ENCODE measurements at regions not wholly inside any gene's neighbourhood (a gene's known extent, or its start where the extent isn't known, plus 50 kb on each side); places are given as distances from the start of the nearest gene placed in this dataset.
A peak's percentile ranks its signal among the peaks of the same experiment; 100 is the strongest.

DNA sequence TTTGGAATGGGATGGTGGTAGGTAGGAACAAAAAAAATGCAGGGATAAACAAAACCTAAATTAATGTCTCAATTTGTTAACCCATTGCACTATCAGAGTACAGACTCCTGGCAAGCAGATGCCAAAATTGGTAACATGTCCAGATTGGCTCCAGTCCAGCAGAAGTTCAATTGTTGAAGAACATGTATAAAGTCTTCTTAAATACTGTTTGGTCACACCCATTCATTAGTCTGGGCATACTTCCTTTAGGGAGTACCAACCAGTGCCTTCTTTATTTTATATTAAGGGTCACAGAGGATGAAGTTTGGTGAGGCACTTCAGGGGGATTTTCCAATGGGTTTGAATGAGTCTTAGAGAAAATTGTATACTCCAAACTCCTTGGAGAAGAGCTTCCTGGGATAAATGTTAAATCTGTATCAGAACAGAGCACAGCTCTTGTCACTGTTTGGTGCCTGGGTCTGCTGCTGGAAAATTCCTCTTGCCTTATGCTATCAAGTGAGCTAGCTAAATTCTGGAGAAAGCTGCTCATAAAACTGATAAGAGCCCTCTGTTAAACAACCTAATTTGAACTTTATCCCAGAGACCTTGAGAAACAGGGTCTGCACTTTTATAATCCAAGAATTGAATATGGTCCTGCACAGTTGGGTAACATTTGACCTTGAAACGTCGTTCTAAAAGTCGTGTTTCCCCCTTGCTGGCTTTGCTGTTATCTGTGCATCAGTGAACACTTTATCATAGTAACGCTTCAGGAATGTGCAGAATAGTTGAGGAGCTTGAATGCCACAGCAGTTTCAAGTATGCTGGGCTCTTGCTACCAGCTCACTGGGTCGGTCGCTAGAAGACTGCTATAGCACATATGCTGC lies 334.1 kb upstream of the CITED2 start:
- H3K27ac Mint-ChIP-seq (ENCODE audit: unreplicated experiment), result peak overlapping the region; percentile 96
- Histone ChIP-seq H3K36me3 (ENCODE audit: insufficient read depth, low read length) (no peaks in the 10 kb centered on the region), H3K27ac (ENCODE audit: low read depth, low read length) (peak overlapping the region; percentile 62), H3K4me2 (ENCODE audit: low read length) (peak overlapping the region; percentile 61), H3K4me1 (ENCODE audit: insufficient read depth, low read length) (peaks cover 14% of the 10 kb centered on the region), H3K9me3 (ENCODE audit: insufficient read depth, low read depth, low read length) (no peaks in the 10 kb centered on the region), H4K20me1 (ENCODE audit: insufficient read depth, low read length) (no peaks in the 10 kb centered on the region), H3K79me2 (ENCODE audit: insufficient read depth, low read length) (no peaks in the 10 kb centered on the region), H3K27me3 (ENCODE audit: insufficient read depth, low read length) (no peaks in the 10 kb centered on the region), H3K9ac (ENCODE audit: low read length) (peak overlapping the region; percentile 45), H3K4me3 (ENCODE audit: insufficient read depth, low read depth, low read length) (no peak overlapping the region), H2AFZ (ENCODE audit: low read depth, low read length) (no peak overlapping the region)
- peak; percentile 94 for DNase-seq (ENCODE audit: low read depth)
- H3K36me3 Mint-ChIP-seq (ENCODE audit: low read depth, unreplicated experiment), result no peaks in the 10 kb centered on the region
- peak overlapping the region; percentile 21 for H3K4me3 Mint-ChIP-seq (ENCODE audit: unreplicated experiment)
- H3K27me3 Mint-ChIP-seq (ENCODE audit: low read depth, unreplicated experiment), result no peaks in the 10 kb centered on the region
- TF ChIP-seq EZH2 (IDR thresholded peaks at IDR 0.05; ENCODE audit: insufficient read depth, low read length), result no peak
- TF ChIP-seq, protein P1, sequence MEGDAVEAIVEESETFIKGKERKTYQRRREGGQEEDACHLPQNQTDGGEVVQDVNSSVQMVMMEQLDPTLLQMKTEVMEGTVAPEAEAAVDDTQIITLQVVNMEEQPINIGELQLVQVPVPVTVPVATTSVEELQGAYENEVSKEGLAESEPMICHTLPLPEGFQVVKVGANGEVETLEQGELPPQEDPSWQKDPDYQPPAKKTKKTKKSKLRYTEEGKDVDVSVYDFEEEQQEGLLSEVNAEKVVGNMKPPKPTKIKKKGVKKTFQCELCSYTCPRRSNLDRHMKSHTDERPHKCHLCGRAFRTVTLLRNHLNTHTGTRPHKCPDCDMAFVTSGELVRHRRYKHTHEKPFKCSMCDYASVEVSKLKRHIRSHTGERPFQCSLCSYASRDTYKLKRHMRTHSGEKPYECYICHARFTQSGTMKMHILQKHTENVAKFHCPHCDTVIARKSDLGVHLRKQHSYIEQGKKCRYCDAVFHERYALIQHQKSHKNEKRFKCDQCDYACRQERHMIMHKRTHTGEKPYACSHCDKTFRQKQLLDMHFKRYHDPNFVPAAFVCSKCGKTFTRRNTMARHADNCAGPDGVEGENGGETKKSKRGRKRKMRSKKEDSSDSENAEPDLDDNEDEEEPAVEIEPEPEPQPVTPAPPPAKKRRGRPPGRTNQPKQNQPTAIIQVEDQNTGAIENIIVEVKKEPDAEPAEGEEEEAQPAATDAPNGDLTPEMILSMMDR (IDR thresholded peaks at IDR 0.05; ENCODE audit: insufficient read depth, low read depth, low read length), result no peak
- H3K4me1 Mint-ChIP-seq (ENCODE audit: low read depth, unreplicated experiment), result peaks cover 35% of the 10 kb centered on the region
- peaks cover 2% of the 10 kb centered on the region for H3K9me3 Mint-ChIP-seq (ENCODE audit: unreplicated experiment)
- FAIRE-seq, result peak; percentile 98

DNA sequence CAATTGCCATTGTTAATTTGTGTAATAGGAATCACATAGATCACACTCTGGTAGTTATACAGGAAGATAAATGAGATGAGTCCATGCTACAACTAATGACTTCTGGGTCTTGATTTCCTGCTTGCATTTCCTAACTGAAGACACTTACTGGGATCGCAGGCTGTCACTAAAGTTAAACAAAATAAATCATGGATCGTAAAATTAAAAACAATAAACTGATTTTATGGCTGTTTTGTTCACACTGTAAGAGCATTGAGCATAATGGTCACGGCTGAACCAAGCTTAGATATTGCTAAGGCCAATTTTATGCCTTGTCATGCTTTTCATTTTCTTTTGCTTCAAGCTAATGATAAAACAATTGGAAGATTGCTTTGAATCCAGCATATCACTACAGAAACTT lies 332.5 kb upstream of the CITED2 start:
- Mint-ChIP-seq H3K36me3 (ENCODE audit: low read depth, unreplicated experiment) (no peaks in the 10 kb centered on the region), H3K27ac (ENCODE audit: unreplicated experiment) (no peak overlapping the region), H3K4me1 (ENCODE audit: low read depth, unreplicated experiment) (peaks cover 32% of the 10 kb centered on the region), H3K4me3 (ENCODE audit: unreplicated experiment) (no peak overlapping the region), H3K9me3 (ENCODE audit: unreplicated experiment) (peaks cover 2% of the 10 kb centered on the region), H3K27me3 (ENCODE audit: low read depth, unreplicated experiment) (no peaks in the 10 kb centered on the region)
- Histone ChIP-seq H3K4me1 (ENCODE audit: insufficient read depth, low read length) (peaks cover 14% of the 10 kb centered on the region), H3K9ac (ENCODE audit: low read length) (no peak overlapping the region), H3K27me3 (ENCODE audit: insufficient read depth, low read length) (no peaks in the 10 kb centered on the region), H3K36me3 (ENCODE audit: insufficient read depth, low read length) (no peaks in the 10 kb centered on the region), H3K9me3 (ENCODE audit: insufficient read depth, low read depth, low read length) (no peaks in the 10 kb centered on the region), H3K27ac (ENCODE audit: low read depth, low read length) (no peak overlapping the region), H3K4me3 (ENCODE audit: insufficient read depth, low read depth, low read length) (no peak overlapping the region), H3K79me2 (ENCODE audit: insufficient read depth, low read length) (no peaks in the 10 kb centered on the region), H4K20me1 (ENCODE audit: insufficient read depth, low read length) (no peaks in the 10 kb centered on the region), H2AFZ (ENCODE audit: low read depth, low read length) (no peak overlapping the region), H3K4me2 (ENCODE audit: low read length) (no peak overlapping the region)
- FAIRE-seq (no peak), DNase-seq (ENCODE audit: low read depth) (no peak)
- TF ChIP-seq, protein P1 (IDR thresholded peaks at IDR 0.05; ENCODE audit: insufficient read depth, low read depth, low read length), result no peak
- no peak for TF ChIP-seq EZH2 (IDR thresholded peaks at IDR 0.05; ENCODE audit: insufficient read depth, low read length)

DNA sequence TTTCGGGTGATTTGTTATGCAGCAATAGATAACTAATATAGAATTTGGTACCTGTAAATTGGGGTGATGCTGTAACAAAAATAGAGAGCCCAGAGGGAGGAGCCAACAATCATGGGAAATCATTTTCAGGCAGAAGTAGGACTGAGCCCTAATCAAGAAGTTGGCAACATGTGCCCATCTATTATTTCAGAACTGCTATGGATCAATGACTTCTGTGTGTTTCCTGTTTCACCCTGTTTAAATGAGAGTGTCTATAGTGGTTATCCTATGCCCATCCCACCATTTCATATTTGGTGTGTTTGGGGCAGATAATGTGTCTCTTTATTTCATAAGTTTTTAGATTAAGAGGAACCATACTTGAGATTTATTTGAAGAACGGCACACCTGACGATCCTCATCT lies 330.8 kb upstream of the CITED2 start:
- no peak for DNase-seq (ENCODE audit: low read depth)
- H3K27me3 ChIP-seq (ENCODE audit: insufficient read depth, low read length), result no peaks in the 10 kb centered on the region
- no peak overlapping the region for H3K27ac ChIP-seq (ENCODE audit: low read depth, low read length)
- TF ChIP-seq, protein P1 (IDR thresholded peaks at IDR 0.05; ENCODE audit: insufficient read depth, low read depth, low read length), result no peak
- TF ChIP-seq EZH2 (IDR thresholded peaks at IDR 0.05; ENCODE audit: insufficient read depth, low read length), result no peak
- H2AFZ ChIP-seq (ENCODE audit: low read depth, low read length), result no peak overlapping the region
- H3K4me3 ChIP-seq (ENCODE audit: insufficient read depth, low read depth, low read length), result no peak overlapping the region
- Mint-ChIP-seq H3K4me3 (ENCODE audit: unreplicated experiment) (no peak overlapping the region), H3K36me3 (ENCODE audit: low read depth, unreplicated experiment) (no peaks in the 10 kb centered on the region), H3K4me1 (ENCODE audit: low read depth, unreplicated experiment) (peaks cover 22% of the 10 kb centered on the region), H3K27me3 (ENCODE audit: low read depth, unreplicated experiment) (no peaks in the 10 kb centered on the region), H3K27ac (ENCODE audit: unreplicated experiment) (no peak overlapping the region), H3K9me3 (ENCODE audit: unreplicated experiment) (peaks cover 4% of the 10 kb centered on the region)
- H3K4me2 ChIP-seq (ENCODE audit: low read length), result no peak overlapping the region
- H3K79me2 ChIP-seq (ENCODE audit: insufficient read depth, low read length), result no peaks in the 10 kb centered on the region
- H3K9me3 ChIP-seq (ENCODE audit: insufficient read depth, low read depth, low read length), result no peaks in the 10 kb centered on the region
- no peak for FAIRE-seq
- no peak overlapping the region for H3K9ac ChIP-seq (ENCODE audit: low read length)
- H4K20me1 ChIP-seq (ENCODE audit: insufficient read depth, low read length), result no peaks in the 10 kb centered on the region
- H3K36me3 ChIP-seq (ENCODE audit: insufficient read depth, low read length), result no peaks in the 10 kb centered on the region
- H3K4me1 ChIP-seq (ENCODE audit: insufficient read depth, low read length), result peaks cover 14% of the 10 kb centered on the region
